GM12873 (cell line): ENCODE measurements at regions not wholly inside any gene's neighbourhood (a gene's known extent, or its start where the extent isn't known, plus 50 kb on each side); places are given as distances from the start of the nearest gene placed in this dataset.

Experiments
- CTCF ChIP-seq: IDR thresholded peaks from 2 replicates; pipeline ENCODE4 v1.5.1; 2012; ENCODE audit warnings: low read depth, mild to moderate bottlenecking, moderate library complexity, low read length, control low read depth; ENCODE audit not compliant: insufficient read depth; ENCODE audit errors: missing control alignments

DNA sequence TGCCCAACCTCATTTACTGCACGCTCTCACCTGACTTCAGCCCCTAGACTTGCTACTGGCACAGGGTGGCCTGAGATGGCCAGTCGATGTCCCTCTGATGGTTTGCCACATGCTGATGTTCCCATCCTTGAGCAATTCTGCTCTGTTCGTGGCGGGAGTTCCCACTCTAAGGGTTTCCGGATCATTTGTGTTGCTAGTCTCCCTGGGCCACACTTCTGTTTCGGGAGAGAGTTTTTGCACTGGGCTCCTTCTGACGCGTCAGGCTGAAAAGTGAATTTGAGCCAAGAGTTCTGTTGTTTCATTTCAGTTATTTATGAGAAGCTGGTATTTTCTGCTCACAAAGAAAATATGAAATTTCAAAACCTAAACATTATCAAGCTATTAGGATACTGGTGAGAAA, 597.7 kb downstream of the BNC2 start:
- TF ChIP-seq CTCF, result no peak

- no peak for TF ChIP-seq CTCF
Measured at GRCh38 chr9:16275795-16276624, 594.5 kb downstream of the BNC2 start.

DNA sequence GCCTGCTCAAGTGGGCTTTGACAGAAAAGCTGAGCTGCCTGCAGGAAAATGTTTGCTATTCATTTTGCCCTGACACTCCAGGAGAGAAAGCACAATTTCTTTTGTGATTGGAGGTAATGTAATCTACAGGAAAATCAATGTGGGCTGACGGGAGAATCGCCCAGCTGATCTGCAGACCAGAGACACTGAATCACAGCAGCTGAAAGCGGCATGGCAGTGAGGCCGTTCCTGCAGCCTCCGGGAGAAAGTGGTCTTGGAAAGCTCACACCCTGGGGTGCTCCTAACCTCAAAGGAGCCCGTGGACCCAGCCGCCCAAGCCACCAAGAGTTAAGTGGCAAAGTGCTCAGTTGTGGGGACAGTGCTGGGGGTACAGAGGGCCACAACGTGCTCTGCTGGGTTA, 593.6 kb downstream of the BNC2 start:
- TF ChIP-seq CTCF, result no peak

GRCh38 chr9:16277471-16277960, 593.0 kb downstream of the BNC2 start:
- no peak for TF ChIP-seq CTCF

GRCh38 chr9:16278326-16278999, 592.0 kb downstream of the BNC2 start:
- no peak for TF ChIP-seq CTCF

GRCh38 chr9:16281707-16282106, 588.8 kb downstream of the BNC2 start:
- TF ChIP-seq CTCF, result no peak

DNA sequence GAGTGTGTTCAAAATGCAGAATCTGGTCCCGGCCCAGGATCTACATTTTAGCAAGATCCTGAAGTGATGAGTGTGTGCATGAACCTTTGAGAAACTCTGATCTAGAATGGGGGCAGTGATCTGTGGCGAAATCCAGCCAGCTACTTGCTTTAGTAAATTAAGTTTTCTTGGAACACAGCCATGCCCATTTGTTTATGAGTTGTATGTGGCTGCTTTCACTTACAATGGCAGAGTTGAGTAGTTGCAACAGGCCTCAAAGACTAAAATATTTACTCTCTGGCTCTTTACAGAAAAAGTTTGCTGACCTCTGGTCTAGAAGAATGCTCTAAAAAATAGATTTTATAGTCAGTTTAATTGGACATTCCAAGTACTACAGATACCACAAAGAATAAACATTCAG, 588.3 kb downstream of the BNC2 start:
- TF ChIP-seq CTCF, result no peak
